ENCODE measurements at regions not wholly inside any gene's neighbourhood (a gene's known extent, or its start where the extent isn't known, plus 50 kb on each side); places are given as distances from the start of the nearest gene placed in this dataset.

DNA sequence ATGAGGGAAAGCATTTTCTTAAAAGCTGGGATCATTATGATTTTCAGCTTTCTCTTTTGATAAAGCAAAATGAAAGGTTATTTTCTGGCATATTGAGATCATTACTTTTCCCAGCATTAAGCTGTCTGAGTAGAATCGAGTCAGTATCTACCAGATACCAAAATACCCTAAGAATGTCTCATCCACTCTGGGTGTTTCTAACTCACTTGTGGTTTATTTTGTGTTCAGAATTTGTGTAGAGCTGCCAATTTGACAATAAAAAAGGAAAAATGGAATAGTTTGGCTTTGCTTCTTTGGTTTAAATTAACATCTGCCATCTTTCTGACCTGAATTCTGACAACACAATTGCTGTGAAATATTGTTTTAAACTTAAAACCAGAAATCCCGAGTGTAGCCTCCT lies 438.7 kb upstream of the ARGLU1 start:
- CTCF ChIA-PET = no interaction called here
- TF ChIP-seq EZH2phosphoT487 (IDR thresholded peaks at IDR 0.05; ENCODE audit: borderline replicate concordance, low read length) (no peak), EZH2 (IDR thresholded peaks at IDR 0.05; ENCODE audit: low read length, unreplicated experiment) (no peak)
- TF ChIP-seq, protein P1, sequence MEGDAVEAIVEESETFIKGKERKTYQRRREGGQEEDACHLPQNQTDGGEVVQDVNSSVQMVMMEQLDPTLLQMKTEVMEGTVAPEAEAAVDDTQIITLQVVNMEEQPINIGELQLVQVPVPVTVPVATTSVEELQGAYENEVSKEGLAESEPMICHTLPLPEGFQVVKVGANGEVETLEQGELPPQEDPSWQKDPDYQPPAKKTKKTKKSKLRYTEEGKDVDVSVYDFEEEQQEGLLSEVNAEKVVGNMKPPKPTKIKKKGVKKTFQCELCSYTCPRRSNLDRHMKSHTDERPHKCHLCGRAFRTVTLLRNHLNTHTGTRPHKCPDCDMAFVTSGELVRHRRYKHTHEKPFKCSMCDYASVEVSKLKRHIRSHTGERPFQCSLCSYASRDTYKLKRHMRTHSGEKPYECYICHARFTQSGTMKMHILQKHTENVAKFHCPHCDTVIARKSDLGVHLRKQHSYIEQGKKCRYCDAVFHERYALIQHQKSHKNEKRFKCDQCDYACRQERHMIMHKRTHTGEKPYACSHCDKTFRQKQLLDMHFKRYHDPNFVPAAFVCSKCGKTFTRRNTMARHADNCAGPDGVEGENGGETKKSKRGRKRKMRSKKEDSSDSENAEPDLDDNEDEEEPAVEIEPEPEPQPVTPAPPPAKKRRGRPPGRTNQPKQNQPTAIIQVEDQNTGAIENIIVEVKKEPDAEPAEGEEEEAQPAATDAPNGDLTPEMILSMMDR (conservative IDR thresholded peaks at IDR 0.05; ENCODE audit: low read depth, low read length) = no peak
- Histone ChIP-seq H3K27ac (ENCODE audit: low read length) (no peak overlapping the region), H3F3A (ENCODE audit: low read length, unreplicated experiment) (no peaks in the 10 kb centered on the region), H3K79me2 (ENCODE audit: low read length) (no peaks in the 10 kb centered on the region), H3K36me3 (ENCODE audit: low read depth, low read length) (no peaks in the 10 kb centered on the region), H3K27me3 (ENCODE audit: low read length) (peaks cover 36% of the 10 kb centered on the region), H3K9ac (ENCODE audit: low read length) (no peak overlapping the region), H4K20me1 (ENCODE audit: low read length) (no peaks in the 10 kb centered on the region), H3K4me1 (ENCODE audit: insufficient read depth, low read length) (no peaks in the 10 kb centered on the region), H2AFZ (ENCODE audit: low read length) (no peak overlapping the region), H3K9me3 (ENCODE audit: low read length) (no peaks in the 10 kb centered on the region), H3K4me2 (ENCODE audit: low read length) (no peak overlapping the region), H3K4me3 (ENCODE audit: low read length) (no peak overlapping the region), H3K9me2 (replicated peaks; ENCODE audit: low read length) (no peaks in the 10 kb centered on the region)
- BruUV-seq (replicated peaks) = no TSS peak
- POLR2A ChIA-PET (ENCODE audit: unreplicated experiment) = no interaction called here
- no peak for ATAC-seq
- intact Hi-C loops (cut with micrococcal nuclease) = no loop called here
- no peak for DNase-seq

DNA sequence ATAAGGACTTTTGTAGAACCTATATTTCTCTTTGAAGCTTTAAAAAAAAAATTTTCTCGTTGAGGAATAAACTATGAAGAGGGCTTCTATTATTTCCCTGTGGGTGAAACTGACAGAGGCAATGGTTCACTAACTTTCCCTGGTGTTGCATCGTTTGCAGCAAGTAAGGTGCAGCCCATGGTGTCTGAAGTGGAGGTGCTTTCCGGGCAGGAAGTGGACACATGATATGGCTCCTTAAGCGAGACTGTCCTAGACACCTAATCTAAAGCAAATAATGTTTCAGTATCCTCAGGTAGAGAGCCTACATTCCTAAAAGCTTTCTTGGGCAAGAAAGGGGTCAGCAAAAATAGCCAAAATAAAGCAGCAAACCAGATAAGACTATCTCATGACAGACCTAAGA lies 437.6 kb upstream of the ARGLU1 start:
- H3K4me1 ChIP-seq (ENCODE audit: insufficient read depth, low read length) = no peaks in the 10 kb centered on the region
- no peak overlapping the region for H2AFZ ChIP-seq (ENCODE audit: low read length)
- H4K20me1 ChIP-seq (ENCODE audit: low read length) = no peaks in the 10 kb centered on the region
- no peaks in the 10 kb centered on the region for H3K9me3 ChIP-seq (ENCODE audit: low read length)
- intact Hi-C loops (cut with micrococcal nuclease) = no loop called here
- no peaks in the 10 kb centered on the region for H3K9me2 ChIP-seq (replicated peaks; ENCODE audit: low read length)
- H3K36me3 ChIP-seq (ENCODE audit: low read depth, low read length) = no peaks in the 10 kb centered on the region
- H3F3A ChIP-seq (ENCODE audit: low read length, unreplicated experiment) = no peaks in the 10 kb centered on the region
- no TSS peak for BruUV-seq (replicated peaks)
- no peaks in the 10 kb centered on the region for H3K79me2 ChIP-seq (ENCODE audit: low read length)
- no peak for ATAC-seq
- no peak overlapping the region for H3K4me3 ChIP-seq (ENCODE audit: low read length)
- TF ChIP-seq EZH2 (IDR thresholded peaks at IDR 0.05; ENCODE audit: low read length, unreplicated experiment) = no peak
- CTCF ChIA-PET = no interaction called here
- H3K9ac ChIP-seq (ENCODE audit: low read length) = no peak overlapping the region
- peaks cover 27% of the 10 kb centered on the region for H3K27me3 ChIP-seq (ENCODE audit: low read length)
- no peak overlapping the region for H3K4me2 ChIP-seq (ENCODE audit: low read length)
- POLR2A ChIA-PET (ENCODE audit: unreplicated experiment) = no interaction called here
- no peak for DNase-seq
- H3K27ac ChIP-seq (ENCODE audit: low read length) = no peak overlapping the region

DNA sequence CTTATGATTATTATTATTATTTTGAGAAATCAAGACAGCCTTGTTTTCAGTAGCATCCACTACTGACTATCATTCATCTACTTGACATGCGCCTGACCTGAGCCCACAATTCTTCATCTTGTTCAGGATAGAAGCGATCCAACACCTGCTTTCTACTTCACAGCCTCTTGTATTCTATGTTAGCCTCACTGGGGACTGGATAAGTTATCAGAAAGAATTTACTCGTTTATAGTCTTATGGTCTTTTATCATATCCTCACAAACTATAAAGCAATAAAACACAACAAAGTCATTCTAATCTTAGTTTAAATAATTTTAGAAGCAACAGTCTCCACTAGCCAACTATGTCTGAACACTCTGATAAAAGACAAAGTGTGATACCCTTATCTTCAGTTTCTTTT lies 436.0 kb upstream of the ARGLU1 start:
- H3K9ac ChIP-seq (ENCODE audit: low read length) = no peak overlapping the region
- peaks cover 32% of the 10 kb centered on the region for H3K27me3 ChIP-seq (ENCODE audit: low read length)
- no TSS peak for BruUV-seq (replicated peaks)
- H3K4me3 ChIP-seq (ENCODE audit: low read length) = no peak overlapping the region
- DNase-seq (no peak), ATAC-seq (no peak)
- H4K20me1 ChIP-seq (ENCODE audit: low read length) = no peaks in the 10 kb centered on the region
- H3F3A ChIP-seq (ENCODE audit: low read length, unreplicated experiment) = no peaks in the 10 kb centered on the region
- intact Hi-C loops (cut with micrococcal nuclease) = no loop called here
- no peaks in the 10 kb centered on the region for H3K9me3 ChIP-seq (ENCODE audit: low read length)
- no peak overlapping the region for H3K27ac ChIP-seq (ENCODE audit: low read length)
- H3K79me2 ChIP-seq (ENCODE audit: low read length) = no peaks in the 10 kb centered on the region
- no peak overlapping the region for H3K4me2 ChIP-seq (ENCODE audit: low read length)
- no peak for TF ChIP-seq EZH2 (IDR thresholded peaks at IDR 0.05; ENCODE audit: low read length, unreplicated experiment)
- no peak for TF ChIP-seq EZH2phosphoT487 (IDR thresholded peaks at IDR 0.05; ENCODE audit: borderline replicate concordance, low read length)
- TF ChIP-seq, protein P1 (conservative IDR thresholded peaks at IDR 0.05; ENCODE audit: low read depth, low read length) = no peak
- CTCF ChIA-PET = no interaction called here
- POLR2A ChIA-PET (ENCODE audit: unreplicated experiment) = no interaction called here
- H3K4me1 ChIP-seq (ENCODE audit: insufficient read depth, low read length) = no peaks in the 10 kb centered on the region
- no peaks in the 10 kb centered on the region for H3K36me3 ChIP-seq (ENCODE audit: low read depth, low read length)
- H3K9me2 ChIP-seq (replicated peaks; ENCODE audit: low read length) = no peaks in the 10 kb centered on the region
- H2AFZ ChIP-seq (ENCODE audit: low read length) = no peak overlapping the region

Data from PC-3 (cell line).